Endothelial cell of umbilical vein (primary cell): ENCODE measurements at regions not wholly inside any gene's neighbourhood (a gene's known extent, or its start where the extent isn't known, plus 50 kb on each side); places are given as distances from the start of the nearest gene placed in this dataset.

ENCODE experiments used
- CTCF ChIP-seq, 2 donors: IDR thresholded peaks; 1 replicate in 1 of 2; 2 replicates in 1 of 2; pipeline ENCODE4 v1.5.1; 2011; ENCODE audit warnings: low read length in 2 of 2, mild to moderate bottlenecking in 2 of 2, moderate library complexity in 2 of 2, control low read depth in 1 of 2, inconsistent platforms in 1 of 2, low read depth in 1 of 2; ENCODE audit not compliant: insufficient read depth in 1 of 2; ENCODE audit errors: extremely low read depth in 1 of 2
- POLR2A ChIP-seq: IDR thresholded peaks from 2 replicates; pipeline ENCODE4 v1.6.1; 2012; ENCODE audit warnings: low read depth, mild to moderate bottlenecking, control low read depth, low read length
- POLR2AphosphoS5 ChIP-seq: IDR thresholded peaks from 2 replicates; pipeline ENCODE4 v1.6.1; 2012; ENCODE audit warnings: low read depth, mild to moderate bottlenecking, control low read depth, low read length, moderate library complexity; ENCODE audit not compliant: insufficient read depth

GRCh38 chr4:181083757-181084361 is 1159.3 kb upstream of the TENM3 start:
- TF ChIP-seq POLR2A (no peak), POLR2AphosphoS5 (no peak), CTCF (IDR thresholded peaks at IDR 0.05; ENCODE audit: extremely low read depth in 1 of 2, insufficient read depth in 1 of 2, low read depth in 1 of 2, low read length in 2 of 2) (no peak)
